ENCODE measurements at regions not wholly inside any gene's neighbourhood (a gene's known extent, or its start where the extent isn't known, plus 50 kb on each side); places are given as distances from the start of the nearest gene placed in this dataset.
A peak's percentile ranks its signal among the peaks of the same experiment; 100 is the strongest.

- in situ Hi-C loops (cut with HindIII; ENCODE audit: low pct_unique_long_range_greater_than_20kb, low sequenced_read_pairs), result no loop called here
- no peak for DNase-seq (ENCODE audit: low read depth in 1 of 2, low spot score in 1 of 2)
- no peak for TF ChIP-seq JUND (IDR thresholded peaks at IDR 0.05; ENCODE audit: low read depth)
Measured at GRCh38 chr13:95440441-95441088, 112.0 kb upstream of the CLDN10 start.

GRCh38 chr13:95441326-95441725, 111.2 kb upstream of the CLDN10 start:
- TF ChIP-seq JUND (IDR thresholded peaks at IDR 0.05; ENCODE audit: low read depth), result no peak
- in situ Hi-C loops (cut with HindIII; ENCODE audit: low pct_unique_long_range_greater_than_20kb, low sequenced_read_pairs), result no loop called here
- DNase-seq (ENCODE audit: low read depth in 1 of 2, low spot score in 1 of 2), result no peak

- no peak for TF ChIP-seq JUND (IDR thresholded peaks at IDR 0.05; ENCODE audit: low read depth)
- DNase-seq (ENCODE audit: low read depth in 1 of 2, low spot score in 1 of 2), result no peak
- in situ Hi-C loops (cut with HindIII; ENCODE audit: low pct_unique_long_range_greater_than_20kb, low sequenced_read_pairs), result no loop called here
Measured at GRCh38 chr13:95444006-95444730, 108.4 kb upstream of the CLDN10 start.

DNA sequence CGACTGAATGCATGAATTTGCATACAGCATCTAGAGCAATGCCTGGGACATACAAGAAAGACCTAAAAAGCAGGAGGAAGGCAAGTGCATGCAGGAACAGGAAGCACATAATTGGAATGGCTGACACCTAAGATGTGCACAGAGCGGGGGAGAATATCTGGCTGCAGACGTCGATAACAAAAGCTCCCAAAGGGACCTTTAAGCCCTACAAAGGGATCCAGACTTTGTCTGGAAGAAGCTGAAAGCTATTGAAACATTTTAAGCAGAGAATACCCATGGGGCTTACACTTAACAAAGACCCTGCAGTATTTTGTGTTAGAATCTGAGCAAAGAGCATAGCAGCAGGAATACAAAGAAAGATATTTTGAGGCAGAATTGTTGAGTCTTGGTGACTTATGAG, 107.4 kb upstream of the CLDN10 start:
- no peak for DNase-seq (ENCODE audit: low read depth in 1 of 2, low spot score in 1 of 2)
- in situ Hi-C loops (cut with HindIII; ENCODE audit: low pct_unique_long_range_greater_than_20kb, low sequenced_read_pairs), result no loop called here
- no peak for TF ChIP-seq JUND (IDR thresholded peaks at IDR 0.05; ENCODE audit: low read depth)

GRCh38 chr13:95447814-95448213, 104.7 kb upstream of the CLDN10 start:
- no peak for DNase-seq (ENCODE audit: low read depth in 1 of 2, low spot score in 1 of 2)
- in situ Hi-C loops (cut with HindIII; ENCODE audit: low pct_unique_long_range_greater_than_20kb, low sequenced_read_pairs), result no loop called here
- TF ChIP-seq JUND (IDR thresholded peaks at IDR 0.05; ENCODE audit: low read depth), result no peak

DNA sequence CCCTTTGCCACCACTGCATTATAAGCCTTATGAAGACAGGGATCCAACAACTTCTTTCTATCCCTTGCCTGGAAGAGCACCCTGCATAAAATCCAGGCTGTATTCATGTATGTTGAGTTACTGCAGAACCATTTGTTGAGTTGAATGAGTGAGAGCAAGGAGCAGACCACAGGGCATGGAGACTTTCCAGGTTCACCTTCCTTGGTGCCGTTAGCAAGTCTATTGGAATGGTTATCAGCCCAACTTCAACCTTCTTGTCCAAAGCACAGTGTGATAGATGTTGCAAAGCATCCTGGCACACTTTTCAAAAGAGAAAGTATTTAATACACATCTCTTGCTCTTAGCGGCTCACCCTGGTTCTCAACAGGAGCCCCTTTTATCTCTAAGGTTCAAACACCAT, 100.9 kb upstream of the CLDN10 start:
- no peak for TF ChIP-seq JUND (IDR thresholded peaks at IDR 0.05; ENCODE audit: low read depth)
- in situ Hi-C loops (cut with HindIII; ENCODE audit: low pct_unique_long_range_greater_than_20kb, low sequenced_read_pairs), result no loop called here
- DNase-seq (ENCODE audit: low read depth in 1 of 2, low spot score in 1 of 2), result no peak

- in situ Hi-C loops (cut with HindIII; ENCODE audit: low pct_unique_long_range_greater_than_20kb, low sequenced_read_pairs), result no loop called here
- no peak for DNase-seq (ENCODE audit: low read depth in 1 of 2, low spot score in 1 of 2)
- TF ChIP-seq JUND (IDR thresholded peaks at IDR 0.05; ENCODE audit: low read depth), result no peak
Measured at GRCh38 chr13:95452375-95452774, 100.1 kb upstream of the CLDN10 start.

- no peak for DNase-seq (ENCODE audit: low read depth in 1 of 2, low spot score in 1 of 2)
- no peak for TF ChIP-seq JUND (IDR thresholded peaks at IDR 0.05; ENCODE audit: low read depth)
- in situ Hi-C loops (cut with HindIII; ENCODE audit: low pct_unique_long_range_greater_than_20kb, low sequenced_read_pairs), result no loop called here
Measured at GRCh38 chr13:95455782-95456181, 96.7 kb upstream of the CLDN10 start.

GRCh38 chr13:95456815-95457214, 95.7 kb upstream of the CLDN10 start:
- no peak for TF ChIP-seq JUND (IDR thresholded peaks at IDR 0.05; ENCODE audit: low read depth)
- no peak for DNase-seq (ENCODE audit: low read depth in 1 of 2, low spot score in 1 of 2)

DNA sequence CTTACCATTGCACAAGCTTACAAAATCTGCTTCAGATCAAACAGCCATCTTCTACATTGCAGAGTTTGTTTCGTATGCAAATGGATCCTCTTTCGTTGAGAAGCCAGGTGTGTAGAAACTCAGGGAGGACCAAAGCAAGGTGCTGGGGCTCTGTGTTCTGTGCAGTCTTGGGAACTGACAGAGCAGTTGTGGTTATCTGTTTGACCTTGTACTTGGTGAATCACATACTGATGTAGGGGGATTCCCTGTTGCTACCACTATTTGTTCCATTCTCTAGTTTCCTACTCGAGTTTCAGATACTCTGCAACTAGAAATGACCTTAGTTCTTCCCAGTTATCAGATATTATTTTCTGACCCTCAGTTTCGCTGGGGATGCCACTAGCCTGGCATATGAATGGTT, 95.2 kb upstream of the CLDN10 start:
- in situ Hi-C loops (cut with HindIII; ENCODE audit: low pct_unique_long_range_greater_than_20kb, low sequenced_read_pairs), result no loop called here
- DNase-seq (ENCODE audit: low read depth in 1 of 2, low spot score in 1 of 2), result no peak
- no peak for TF ChIP-seq JUND (IDR thresholded peaks at IDR 0.05; ENCODE audit: low read depth)

More at GRCh38 chr13:95456815-95457214, 95.7 kb upstream of the CLDN10 start:
- in situ Hi-C loops (cut with HindIII; ENCODE audit: low pct_unique_long_range_greater_than_20kb, low sequenced_read_pairs), result no loop called here

DNA sequence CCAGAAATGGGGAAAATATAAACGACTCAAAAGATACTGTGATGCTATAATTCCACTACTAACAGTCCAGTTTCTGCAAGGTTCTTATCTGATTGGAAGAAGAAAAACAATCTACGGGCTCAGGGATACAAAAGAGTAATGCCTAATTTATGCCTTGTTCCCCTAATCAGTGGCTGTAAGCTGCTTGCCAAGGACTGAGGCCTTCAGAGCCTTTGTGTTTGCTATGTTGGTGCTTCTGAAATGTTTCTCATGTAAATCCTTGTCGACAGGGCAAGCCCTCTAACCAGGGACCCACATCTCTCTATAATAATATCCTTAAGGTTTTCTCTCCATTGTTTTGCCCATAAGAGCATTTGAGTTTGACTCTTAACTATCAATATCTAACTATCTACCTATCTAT, 89.7 kb upstream of the CLDN10 start:
- TF ChIP-seq JUND (IDR thresholded peaks at IDR 0.05; ENCODE audit: low read depth), result no peak
- DNase-seq (ENCODE audit: low read depth in 1 of 2, low spot score in 1 of 2), result no peak
- in situ Hi-C loops (cut with HindIII; ENCODE audit: low pct_unique_long_range_greater_than_20kb, low sequenced_read_pairs), result no loop called here

GRCh38 chr13:95463531-95463930, 89.0 kb upstream of the CLDN10 start:
- TF ChIP-seq JUND (IDR thresholded peaks at IDR 0.05; ENCODE audit: low read depth), result no peak
- DNase-seq (ENCODE audit: low read depth in 1 of 2, low spot score in 1 of 2), result peak in 1 of 2 experiments; percentile 24
- in situ Hi-C loops (cut with HindIII; ENCODE audit: low pct_unique_long_range_greater_than_20kb, low sequenced_read_pairs), result no loop called here

DNA sequence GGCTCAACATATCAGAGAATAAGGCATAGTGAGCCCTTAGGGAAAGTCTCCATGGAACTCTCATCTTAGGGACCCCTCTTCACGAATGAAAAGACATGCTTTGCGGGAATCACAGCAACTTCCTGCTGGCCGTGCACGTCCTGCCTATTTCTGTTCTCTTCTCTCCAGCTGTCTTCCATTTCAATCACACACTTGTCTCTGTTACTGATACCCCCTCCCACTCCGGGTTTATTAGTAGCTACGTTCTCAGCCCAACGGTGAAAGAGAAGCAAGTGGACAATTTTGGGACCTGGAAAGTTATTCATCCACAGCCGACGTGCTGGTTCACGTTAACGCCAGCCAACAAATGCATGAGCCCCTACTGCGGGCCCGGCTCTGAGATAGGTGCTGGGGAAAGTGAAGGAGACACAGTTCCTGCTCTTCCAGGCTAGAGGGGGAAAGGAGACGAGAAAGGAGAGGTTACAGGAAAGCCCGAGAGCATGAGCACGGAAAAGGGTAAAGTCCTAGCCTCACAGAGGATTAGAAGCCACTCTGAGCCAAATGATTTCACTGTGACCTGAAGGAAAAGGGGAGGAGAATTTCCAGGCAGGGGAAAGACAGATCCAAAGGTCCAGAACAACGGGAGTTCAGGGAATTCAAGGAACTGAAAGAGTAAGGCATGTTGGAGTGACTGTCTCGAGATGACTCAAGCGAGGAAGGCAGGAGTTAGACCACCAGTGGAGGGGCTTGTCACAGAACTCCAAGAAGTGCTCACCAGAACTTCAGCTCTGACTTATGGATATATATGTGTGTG, 81.8 kb upstream of the CLDN10 start:
- in situ Hi-C loops (cut with HindIII; ENCODE audit: low pct_unique_long_range_greater_than_20kb, low sequenced_read_pairs), result no loop called here
- no peak for DNase-seq (ENCODE audit: low read depth in 1 of 2, low spot score in 1 of 2)
- TF ChIP-seq JUND (IDR thresholded peaks at IDR 0.05; ENCODE audit: low read depth), result no peak

Data from T47D (cell line).